ENCODE measurements at regions not wholly inside any gene's neighbourhood (a gene's known extent, or its start where the extent isn't known, plus 50 kb on each side); places are given as distances from the start of the nearest gene placed in this dataset.

GRCh38 chr19:29400917-29401711, 124.7 kb upstream of the VSTM2B start:
- H3K27ac ChIP-seq: no peak overlapping the region
- H3K4me1 ChIP-seq: no peaks in the 10 kb centered on the region
- no peaks in the 10 kb centered on the region for H3K9me3 ChIP-seq (replicated peaks)
- peaks cover 37% of the 10 kb centered on the region for H3K27me3 ChIP-seq
- H3K36me3 ChIP-seq: no peaks in the 10 kb centered on the region
- no peak overlapping the region for H3K4me3 ChIP-seq
- DNase-seq: no peak

GRCh38 chr19:29401712-29402421, 123.9 kb upstream of the VSTM2B start:
- Histone ChIP-seq H3K27ac (no peak overlapping the region), H3K4me3 (no peak overlapping the region), H3K4me1 (no peaks in the 10 kb centered on the region), H3K9me3 (replicated peaks) (no peaks in the 10 kb centered on the region), H3K36me3 (no peaks in the 10 kb centered on the region), H3K27me3 (peaks cover 37% of the 10 kb centered on the region)
- DNase-seq: no peak

GRCh38 chr19:29402563-29402962, 123.2 kb upstream of the VSTM2B start:
- H3K27ac ChIP-seq: no peak overlapping the region
- no peaks in the 10 kb centered on the region for H3K9me3 ChIP-seq (replicated peaks)
- no peak for DNase-seq
- no peaks in the 10 kb centered on the region for H3K4me1 ChIP-seq
- no peaks in the 10 kb centered on the region for H3K36me3 ChIP-seq
- no peak overlapping the region for H3K4me3 ChIP-seq
- H3K27me3 ChIP-seq: peaks cover 38% of the 10 kb centered on the region

- DNase-seq: no peak
- Histone ChIP-seq H3K4me3 (no peak overlapping the region), H3K9me3 (replicated peaks) (no peaks in the 10 kb centered on the region), H3K36me3 (no peaks in the 10 kb centered on the region), H3K4me1 (no peaks in the 10 kb centered on the region), H3K27me3 (peaks cover 41% of the 10 kb centered on the region), H3K27ac (no peak overlapping the region)
Measured at GRCh38 chr19:29404015-29404414, 121.8 kb upstream of the VSTM2B start.

- Histone ChIP-seq H3K27ac (no peak overlapping the region), H3K4me1 (no peaks in the 10 kb centered on the region), H3K27me3 (peaks cover 47% of the 10 kb centered on the region), H3K4me3 (no peak overlapping the region), H3K9me3 (replicated peaks) (no peaks in the 10 kb centered on the region), H3K36me3 (no peaks in the 10 kb centered on the region)
- DNase-seq: peak in 1 of 2 experiments; percentile 17
Measured at GRCh38 chr19:29404951-29405727, 120.7 kb upstream of the VSTM2B start.

GRCh38 chr19:29405728-29405995, 120.1 kb upstream of the VSTM2B start:
- H3K4me1 ChIP-seq: no peaks in the 10 kb centered on the region
- H3K4me3 ChIP-seq: no peak overlapping the region
- no peaks in the 10 kb centered on the region for H3K36me3 ChIP-seq
- H3K9me3 ChIP-seq (replicated peaks): no peaks in the 10 kb centered on the region
- H3K27ac ChIP-seq: no peak overlapping the region
- peaks cover 47% of the 10 kb centered on the region for H3K27me3 ChIP-seq
- DNase-seq: no peak

GRCh38 chr19:29409076-29409862, 116.5 kb upstream of the VSTM2B start:
- Histone ChIP-seq H3K4me1 (no peaks in the 10 kb centered on the region), H3K27ac (no peak overlapping the region), H3K36me3 (no peaks in the 10 kb centered on the region), H3K9me3 (replicated peaks) (no peaks in the 10 kb centered on the region), H3K4me3 (no peak overlapping the region), H3K27me3 (peaks cover 44% of the 10 kb centered on the region)
- DNase-seq: peak in 1 of 2 experiments; percentile 7

GRCh38 chr19:29410601-29411000, 115.2 kb upstream of the VSTM2B start:
- Histone ChIP-seq H3K9me3 (replicated peaks) (no peaks in the 10 kb centered on the region), H3K36me3 (no peaks in the 10 kb centered on the region), H3K27me3 (peaks cover 37% of the 10 kb centered on the region), H3K27ac (no peak overlapping the region), H3K4me1 (no peaks in the 10 kb centered on the region), H3K4me3 (no peak overlapping the region)
- DNase-seq: no peak

- H3K27me3 ChIP-seq: peaks cover 36% of the 10 kb centered on the region
- no peaks in the 10 kb centered on the region for H3K9me3 ChIP-seq (replicated peaks)
- H3K27ac ChIP-seq: no peak overlapping the region
Measured at GRCh38 chr19:29411113-29411581, 114.6 kb upstream of the VSTM2B start.

GRCh38 chr19:29413435-29413834, 112.4 kb upstream of the VSTM2B start:
- Histone ChIP-seq H3K4me1 (no peaks in the 10 kb centered on the region), H3K27ac (no peak overlapping the region), H3K9me3 (replicated peaks) (no peaks in the 10 kb centered on the region), H3K4me3 (no peak overlapping the region), H3K27me3 (peaks cover 36% of the 10 kb centered on the region), H3K36me3 (no peaks in the 10 kb centered on the region)
- DNase-seq: no peak

More at GRCh38 chr19:29411113-29411581, 114.6 kb upstream of the VSTM2B start:
- no peaks in the 10 kb centered on the region for H3K4me1 ChIP-seq
- no peak overlapping the region for H3K4me3 ChIP-seq
- no peak for DNase-seq
- no peaks in the 10 kb centered on the region for H3K36me3 ChIP-seq

GRCh38 chr19:29415507-29415906, 110.3 kb upstream of the VSTM2B start:
- Histone ChIP-seq H3K36me3 (no peaks in the 10 kb centered on the region), H3K27ac (no peak overlapping the region)

GRCh38 chr19:29417048-29417447, 108.7 kb upstream of the VSTM2B start:
- Histone ChIP-seq H3K4me1 (no peaks in the 10 kb centered on the region), H3K36me3 (no peaks in the 10 kb centered on the region), H3K4me3 (no peak overlapping the region), H3K27ac (no peak overlapping the region), H3K9me3 (replicated peaks) (no peaks in the 10 kb centered on the region), H3K27me3 (peaks cover 32% of the 10 kb centered on the region)
- no peak for DNase-seq

More at GRCh38 chr19:29415507-29415906, 110.3 kb upstream of the VSTM2B start:
- Histone ChIP-seq H3K9me3 (replicated peaks) (no peaks in the 10 kb centered on the region), H3K4me1 (no peaks in the 10 kb centered on the region), H3K4me3 (no peak overlapping the region), H3K27me3 (peaks cover 33% of the 10 kb centered on the region)
- DNase-seq: peak in 1 of 2 experiments; percentile 9

GRCh38 chr19:29418201-29418600, 107.6 kb upstream of the VSTM2B start:
- Histone ChIP-seq H3K36me3 (no peaks in the 10 kb centered on the region), H3K4me1 (no peaks in the 10 kb centered on the region), H3K4me3 (no peak overlapping the region), H3K27me3 (peaks cover 32% of the 10 kb centered on the region), H3K27ac (no peak overlapping the region), H3K9me3 (replicated peaks) (no peaks in the 10 kb centered on the region)
- no peak for DNase-seq

GRCh38 chr19:29420065-29420464, 105.7 kb upstream of the VSTM2B start:
- Histone ChIP-seq H3K4me3 (no peak overlapping the region), H3K27me3 (peaks cover 32% of the 10 kb centered on the region), H3K9me3 (replicated peaks) (no peaks in the 10 kb centered on the region), H3K4me1 (no peaks in the 10 kb centered on the region), H3K27ac (no peak overlapping the region), H3K36me3 (no peaks in the 10 kb centered on the region)
- no peak for DNase-seq
